IMR-90 (cell line): ENCODE measurements at regions not wholly inside any gene's neighbourhood (a gene's known extent, or its start where the extent isn't known, plus 50 kb on each side); places are given as distances from the start of the nearest gene placed in this dataset.

ENCODE experiments used
- ATAC-seq: fragments of 200-7000 bp; cut with Tn5 transposase; 2 replicates; pipeline ENCODE4 v1.9.1; 2020; ENCODE audit warnings: low read depth, mild to moderate bottlenecking, moderate library complexity
- BruUV-seq: library from RNA; stranded (reverse); fragments of 400-500 nt; replicated peaks from 2 replicates; lab custom pipeline; 2021; lab: Mats Ljungman, UMichigan
- CTCF ChIA-PET: fragments of 300-600 bp; formaldehyde crosslinking; extraction: SDS; loops from one replicate; lab custom pipeline; 2021; ENCODE audit warnings: antibody characterized with exemption; lab: Yijun Ruan, JAX
- POLR2A ChIA-PET: fragments of 300-600 bp; sonication (Branson Sonifier 250); formaldehyde crosslinking; loops from one replicate; lab custom pipeline; 2022; ENCODE audit warnings: antibody characterized with exemption; ENCODE audit not compliant: unreplicated experiment; lab: Charles Lee
- DNase-seq: peaks from one replicate; pipeline ENCODE4 v3.0.0; 2013
- H2AFZ ChIP-seq: replicated peaks from 2 replicates; pipeline ENCODE3; 2013; ENCODE audit warnings: low read length, mild to moderate bottlenecking; ENCODE audit not compliant: poor library complexity
- H2AK5ac ChIP-seq: 2 replicates; pipeline ENCODE4 v1.6.1; 2013; ENCODE audit warnings: low read depth, low read length, inconsistent platforms
- H2AK9ac ChIP-seq: replicated peaks from 2 replicates; pipeline ENCODE3; 2013; ENCODE audit warnings: mild to moderate bottlenecking, low read depth, low read length, moderate library complexity; ENCODE audit not compliant: poor library complexity
- H2BK120ac ChIP-seq: 2 replicates; pipeline ENCODE4 v1.6.1; 2013; ENCODE audit warnings: low read depth, low read length, inconsistent platforms
- H2BK15ac ChIP-seq: 3 replicates; pipeline ENCODE4 v1.6.1; 2013; ENCODE audit warnings: low read depth, low read length, inconsistent platforms
- H2BK20ac ChIP-seq: 2 replicates; pipeline ENCODE4 v1.6.1; 2013; ENCODE audit warnings: low read depth, mild to moderate bottlenecking, inconsistent platforms, low read length, moderate library complexity
- H2BK5ac ChIP-seq: 2 replicates; pipeline ENCODE4 v1.6.1; 2013; ENCODE audit warnings: mild to moderate bottlenecking, low read depth, low read length, inconsistent platforms; ENCODE audit not compliant: poor library complexity, severe bottlenecking
- H3K14ac ChIP-seq: replicated peaks from 2 replicates; pipeline ENCODE4 v1.6.1; 2013; ENCODE audit warnings: low read depth, low read length, inconsistent platforms
- H3K18ac ChIP-seq: 2 replicates; pipeline ENCODE4 v1.6.1; 2013; ENCODE audit warnings: low read depth, low read length, control low read depth
- H3K23ac ChIP-seq: 2 replicates; pipeline ENCODE4 v1.6.1; 2013; ENCODE audit warnings: low read depth, low read length, inconsistent platforms
- H3K27ac ChIP-seq: 2 replicates; pipeline ENCODE4 v1.5.1; 2013; ENCODE audit warnings: mild to moderate bottlenecking, control low read depth, low read length; ENCODE audit not compliant: insufficient read depth
- H3K27me3 ChIP-seq: 2 replicates; pipeline ENCODE4 v1.6.1; 2013; ENCODE audit warnings: low read length; ENCODE audit not compliant: control insufficient read depth, insufficient read depth
- H3K36me3 ChIP-seq: 2 replicates; pipeline ENCODE4 v1.6.1; 2013; ENCODE audit warnings: low read length, mixed read lengths; ENCODE audit not compliant: control insufficient read depth, insufficient read depth
- H3K4ac ChIP-seq: 2 replicates; pipeline ENCODE4 v1.6.1; 2013; ENCODE audit warnings: low read depth, low read length, inconsistent platforms
- H3K4me1 ChIP-seq: 2 replicates; pipeline ENCODE4 v1.6.1; 2013; ENCODE audit warnings: low read length, mixed read lengths; ENCODE audit not compliant: control insufficient read depth, insufficient read depth
- H3K4me2 ChIP-seq: 2 replicates; pipeline ENCODE4 v1.6.1; 2013; ENCODE audit warnings: low read depth, mild to moderate bottlenecking, control low read depth, low read length, moderate library complexity
- H3K4me3 ChIP-seq: 2 replicates; pipeline ENCODE4 v1.5.1; 2013; ENCODE audit warnings: low read depth, mild to moderate bottlenecking, control low read depth, low read length, moderate library complexity; ENCODE audit not compliant: insufficient read depth
- H3K56ac ChIP-seq: 2 replicates; pipeline ENCODE4 v1.6.1; 2013; ENCODE audit warnings: low read length, inconsistent platforms; ENCODE audit not compliant: insufficient read depth; ENCODE audit errors: extremely low read depth
- H3K79me1 ChIP-seq, 2 experiments: 2 replicates each; pipeline ENCODE4 v1.6.1; 2013; ENCODE audit warnings: low read length in 2 of 2, inconsistent platforms in 1 of 2, low read depth in 1 of 2
- H3K9ac ChIP-seq: 2 replicates; pipeline ENCODE4 v1.6.1; 2013; ENCODE audit warnings: low read depth, low read length, control low read depth
- H3K9me1 ChIP-seq: 2 replicates; pipeline ENCODE4 v1.6.1; 2013; ENCODE audit warnings: low read length, inconsistent platforms; ENCODE audit not compliant: insufficient read depth
- H3K9me3 ChIP-seq: 2 replicates; pipeline ENCODE4 v1.6.1; 2013; ENCODE audit warnings: low read length; ENCODE audit not compliant: control insufficient read depth, insufficient read depth
- H4K20me1 ChIP-seq: 2 replicates; pipeline ENCODE4 v1.6.1; 2013; ENCODE audit warnings: low read length, inconsistent platforms; ENCODE audit not compliant: insufficient read depth
- H4K5ac ChIP-seq: 2 replicates; pipeline ENCODE4 v1.6.1; 2013; ENCODE audit warnings: mild to moderate bottlenecking, low read depth, low read length, control low read depth
- H4K8ac ChIP-seq, 2 experiments: 2 replicates each; pipeline ENCODE4 v1.6.1; 2013; ENCODE audit warnings: low read depth in 2 of 2, low read length in 2 of 2, control low read depth in 1 of 2, inconsistent platforms in 1 of 2
- H4K91ac ChIP-seq: 2 replicates; pipeline ENCODE4 v1.6.1; 2013; ENCODE audit warnings: low read depth, low read length, inconsistent platforms; ENCODE audit not compliant: insufficient read depth
- BHLHE40 ChIP-seq: fragments of 150-350 bp; IDR thresholded peaks from 2 replicates; pipeline ENCODE4 v1.6.1; 2016; ENCODE audit warnings: mild to moderate bottlenecking, low read depth, low read length
- CEBPB ChIP-seq: IDR thresholded peaks from 2 replicates; pipeline ENCODE4 v1.6.1; 2012; ENCODE audit warnings: low read depth, low read length, improper control_type of control experiment
- CHD1 ChIP-seq: IDR thresholded peaks from 2 replicates; pipeline ENCODE4 v1.6.1; 2012; ENCODE audit warnings: low read depth, low read length, improper control_type of control experiment
- ELK1 ChIP-seq: fragments of 150-350 bp; IDR thresholded peaks from 2 replicates; pipeline ENCODE4 v1.6.1; 2016; ENCODE audit warnings: low read depth, mild to moderate bottlenecking, low read length, moderate library complexity, borderline replicate concordance
- MXI1 ChIP-seq: IDR thresholded peaks from 2 replicates; pipeline ENCODE4 v1.6.1; 2012; ENCODE audit warnings: low read depth, mild to moderate bottlenecking, low read length, moderate library complexity, borderline replicate concordance
- RAD21 ChIP-seq: IDR thresholded peaks from 2 replicates; pipeline ENCODE4 v1.6.1; 2012; ENCODE audit warnings: low read length, improper control_type of control experiment
- RCOR1 ChIP-seq: IDR thresholded peaks from 2 replicates; pipeline ENCODE4 v1.6.1; 2012; ENCODE audit warnings: mild to moderate bottlenecking, low read length, improper control_type of control experiment; ENCODE audit not compliant: insufficient replicate concordance
- RFX5 ChIP-seq: IDR thresholded peaks from 2 replicates; pipeline ENCODE4 v1.8.0; 2012; ENCODE audit warnings: low read depth, mild to moderate bottlenecking, low read length, moderate library complexity
- SMC3 ChIP-seq: fragments of 150-350 bp; IDR thresholded peaks from 2 replicates; pipeline ENCODE4 v1.6.1; 2016; ENCODE audit warnings: low read depth, mild to moderate bottlenecking, antibody characterized with exemption, low read length, moderate library complexity
- WGBS, 2 experiments: methylation state at CpG; one replicate each; pipeline versions ENCODE4 v1.1.5 to v1.1.7; 2013; ENCODE audit warnings: missing lambda C conversion rate in 2 of 2; ENCODE audit not compliant: insufficient read length in 1 of 2; ENCODE audit errors: extremely low coverage in 2 of 2; 5-methylcytosine and 5-hydroxymethylcytosine counted together
- dilution Hi-C: fragments of 300-500 bp; cut with HindIII; formaldehyde crosslinking; loops from one replicate; pipeline ENCODE4 v1.14.3; 2018; ENCODE audit warnings: low sequenced_read_pairs; ENCODE audit not compliant: unreplicated experiment
- in situ Hi-C: fragments of 300-500 bp; cut with MboI; formaldehyde crosslinking; loops from 3 replicates; pipeline ENCODE4 v1.14.3; 2019; ENCODE audit warnings: low sequenced_read_pairs, inconsistent platforms, mixed read lengths
- intact Hi-C: fragments of 100-400 bp; cut with micrococcal nuclease; formaldehyde crosslinking; loops from 2 replicates; pipeline ENCODE4 v1.10.0; 2022

GRCh38 chr22:40123387-40123786, 54.3 kb upstream of the TNRC6B start:
- no peak for DNase-seq
- Histone ChIP-seq H2BK120ac (no peak overlapping the region), H3K9me3 (no peaks in the 10 kb centered on the region), H3K56ac (no peak overlapping the region), H3K18ac (no peak overlapping the region), H3K14ac (no peak overlapping the region), H3K27ac (no peak overlapping the region), H2BK15ac (no peak overlapping the region), H2AK9ac (no peak overlapping the region), H4K5ac (no peak overlapping the region), H2BK5ac (no peak overlapping the region), H4K91ac (no peak overlapping the region), H4K8ac (no peak overlapping the region), H3K9ac (no peak overlapping the region), H3K4me3 (no peak overlapping the region), H3K4ac (no peak overlapping the region), H3K4me1 (no peaks in the 10 kb centered on the region), H3K4me2 (no peak overlapping the region), H3K9me1 (no peaks in the 10 kb centered on the region), H2AK5ac (no peak overlapping the region), H2AFZ (no peak overlapping the region), H3K27me3 (no peaks in the 10 kb centered on the region), H3K79me1 (no peaks in the 10 kb centered on the region), H4K20me1 (no peaks in the 10 kb centered on the region), H2BK20ac (no peak overlapping the region), H3K23ac (no peak overlapping the region), H3K36me3 (no peaks in the 10 kb centered on the region; the same call in 1 of the 2 replicates)
- BruUV-seq, result no TSS peak
- dilution Hi-C loops, result no loop called here
- WGBS, 2 experiments, result no CpG with 5 or more reads among the region's 3 CpGs
- CTCF ChIA-PET, result no interaction called here
- intact Hi-C loops, result no loop called here
- ATAC-seq, result no peak
- TF ChIP-seq RFX5, result no peak
- TF ChIP-seq CEBPB, result no peak
- no peak for TF ChIP-seq ELK1
- TF ChIP-seq SMC3, result no peak
- no peak for TF ChIP-seq MXI1
- no peak for TF ChIP-seq RAD21
- no peak for TF ChIP-seq CHD1
- TF ChIP-seq BHLHE40, result no peak
- no peak for TF ChIP-seq RCOR1
- POLR2A ChIA-PET, result interaction anchor here (0.9 kb wide), 1 partner anchor 13 kb away, joined by 3 read pairs; no protein-coding TSS in a partner anchor
- in situ Hi-C loops, result no loop called here
